Loucy (cell line): ENCODE measurements at regions not wholly inside any gene's neighbourhood (a gene's known extent, or its start where the extent isn't known, plus 50 kb on each side); places are given as distances from the start of the nearest gene placed in this dataset.

Experiments
- H2AFZ ChIP-seq: fragments of 200-600 bp; sonication (generic); 2 replicates; pipeline ENCODE4 v1.6.0; 2016; ENCODE audit warnings: antibody characterized with exemption, mild to moderate bottlenecking, low read length, moderate library complexity
- H3F3A ChIP-seq: fragments of 200-600 bp; 2 replicates; pipeline ENCODE4 v1.6.0; 2016; ENCODE audit warnings: antibody characterized with exemption, low read depth, mild to moderate bottlenecking
- H3K27me3 ChIP-seq: fragments of 200-600 bp; sonication (generic); 2 replicates; pipeline ENCODE4 v1.6.1; 2014; ENCODE audit warnings: low read length, mild to moderate bottlenecking; ENCODE audit not compliant: insufficient read depth, poor library complexity, severe bottlenecking
- H3K36me3 ChIP-seq: fragments of 200-600 bp; sonication (generic); 2 replicates; pipeline ENCODE4 v1.6.1; 2016; ENCODE audit warnings: low read length; ENCODE audit not compliant: insufficient read depth
- H3K4me1 ChIP-seq: fragments of 200-600 bp; sonication (generic); 2 replicates; pipeline ENCODE4 v1.5.1; 2014; ENCODE audit warnings: low read length, mild to moderate bottlenecking; ENCODE audit not compliant: insufficient read depth, poor library complexity, severe bottlenecking
- H3K4me2 ChIP-seq: fragments of 200-600 bp; sonication (generic); 2 replicates; pipeline ENCODE4 v1.6.0; 2014; ENCODE audit warnings: antibody characterized with exemption, low read length, low read depth, mild to moderate bottlenecking; ENCODE audit not compliant: poor library complexity, severe bottlenecking
- H3K4me3 ChIP-seq: fragments of 200-600 bp; sonication (generic); 2 replicates; pipeline ENCODE4 v1.5.1; 2014; ENCODE audit warnings: low read length, mild to moderate bottlenecking, mixed read lengths; ENCODE audit not compliant: poor library complexity, severe bottlenecking
- H3K79me2 ChIP-seq: fragments of 200-600 bp; sonication (generic); 2 replicates; pipeline ENCODE4 v1.6.1; 2014; ENCODE audit warnings: low read length; ENCODE audit not compliant: insufficient read depth
- H3K9ac ChIP-seq: fragments of 200-600 bp; sonication (generic); 2 replicates; pipeline ENCODE4 v1.6.0; 2014; ENCODE audit warnings: mild to moderate bottlenecking, low read depth, low read length, moderate library complexity; ENCODE audit not compliant: poor library complexity, severe bottlenecking
- H3K9me2 ChIP-seq: fragments of 200-600 bp; sonication (generic); replicated peaks from 2 replicates; pipeline ENCODE4 v1.6.1; 2016; ENCODE audit warnings: low read depth, low read length, mixed read lengths
- H3K9me3 ChIP-seq: fragments of 200-600 bp; sonication (generic); 2 replicates; pipeline ENCODE4 v1.6.1; 2014; ENCODE audit warnings: mild to moderate bottlenecking, antibody characterized with exemption, low read length, low read depth; ENCODE audit not compliant: insufficient read depth
- H4K20me1 ChIP-seq: fragments of 200-600 bp; sonication (generic); 2 replicates; pipeline ENCODE4 v1.6.0; 2014; ENCODE audit warnings: antibody characterized with exemption, low read length, mild to moderate bottlenecking; ENCODE audit not compliant: insufficient read depth, poor library complexity, severe bottlenecking
- EZH2phosphoT487 ChIP-seq: fragments of 200-600 bp; IDR thresholded peaks from 2 replicates; pipeline ENCODE4 v1.6.1; 2018; ENCODE audit warnings: antibody characterized with exemption, mild to moderate bottlenecking, moderate library complexity, borderline replicate concordance
- TF ChIP-seq, protein P1 (sequence below): fragments of 200-600 bp; sonication (generic); conservative IDR thresholded peaks from 2 replicates; pipeline ENCODE4 v1.5.1; 2014; ENCODE audit warnings: mild to moderate bottlenecking, antibody characterized with exemption, low read length

DNA sequence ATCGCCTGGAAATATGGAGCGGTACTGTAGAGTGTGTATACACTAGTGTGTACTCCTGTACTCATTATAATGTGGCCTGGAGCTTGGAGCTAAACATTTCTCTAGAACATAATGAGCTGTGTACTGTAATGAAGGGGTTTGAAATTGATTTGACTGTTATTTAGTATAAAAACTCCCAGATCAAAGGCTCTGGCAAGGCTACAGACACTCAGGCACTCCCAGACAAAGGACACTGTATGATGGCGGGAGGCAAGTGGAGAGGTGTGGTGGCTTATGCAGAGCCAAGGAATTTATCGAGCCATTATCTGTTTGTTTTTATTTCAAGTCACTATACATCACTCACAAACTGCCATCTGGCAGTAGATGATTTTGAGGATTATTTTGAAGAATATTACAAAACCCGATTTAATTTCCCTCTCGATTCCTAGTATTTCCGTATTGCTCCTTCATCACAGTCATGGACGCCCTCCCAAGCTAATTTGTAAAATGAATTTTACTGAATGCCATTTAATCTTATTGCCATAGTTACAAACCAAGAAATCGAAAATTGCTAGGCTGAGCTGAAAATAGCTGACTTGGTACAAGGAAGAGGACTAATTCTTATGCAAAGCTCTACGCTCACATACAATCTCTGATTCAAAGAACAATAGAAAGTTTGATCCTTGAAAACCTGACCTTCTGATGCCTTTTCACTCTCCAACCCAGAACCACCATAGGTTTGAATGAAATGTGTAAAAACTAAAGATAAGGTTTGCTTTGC lies 240.2 kb upstream of the SEMA6A start:
- Histone ChIP-seq H2AFZ (no peak overlapping the region), H3K27me3 (no peaks in the 10 kb centered on the region)

DNA sequence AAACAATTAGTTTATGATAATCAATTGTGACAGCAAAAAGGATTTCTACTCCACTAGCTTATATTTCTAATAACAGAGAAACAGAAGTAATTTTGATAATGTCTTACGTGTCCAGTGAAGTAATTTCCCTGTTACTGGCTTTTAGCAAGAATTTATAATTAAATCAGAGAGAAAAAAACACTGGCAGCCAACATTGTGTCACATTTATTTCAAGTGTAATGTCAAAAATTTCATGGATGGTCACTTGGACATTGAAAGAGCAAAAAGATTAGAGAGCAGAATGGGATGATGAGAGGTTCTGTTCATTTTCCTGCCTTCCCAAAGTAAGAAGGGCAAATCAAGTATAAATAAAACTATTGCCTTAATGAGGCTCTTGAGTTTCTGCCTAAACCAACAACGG lies 239.3 kb upstream of the SEMA6A start:
- TF ChIP-seq, protein P1, sequence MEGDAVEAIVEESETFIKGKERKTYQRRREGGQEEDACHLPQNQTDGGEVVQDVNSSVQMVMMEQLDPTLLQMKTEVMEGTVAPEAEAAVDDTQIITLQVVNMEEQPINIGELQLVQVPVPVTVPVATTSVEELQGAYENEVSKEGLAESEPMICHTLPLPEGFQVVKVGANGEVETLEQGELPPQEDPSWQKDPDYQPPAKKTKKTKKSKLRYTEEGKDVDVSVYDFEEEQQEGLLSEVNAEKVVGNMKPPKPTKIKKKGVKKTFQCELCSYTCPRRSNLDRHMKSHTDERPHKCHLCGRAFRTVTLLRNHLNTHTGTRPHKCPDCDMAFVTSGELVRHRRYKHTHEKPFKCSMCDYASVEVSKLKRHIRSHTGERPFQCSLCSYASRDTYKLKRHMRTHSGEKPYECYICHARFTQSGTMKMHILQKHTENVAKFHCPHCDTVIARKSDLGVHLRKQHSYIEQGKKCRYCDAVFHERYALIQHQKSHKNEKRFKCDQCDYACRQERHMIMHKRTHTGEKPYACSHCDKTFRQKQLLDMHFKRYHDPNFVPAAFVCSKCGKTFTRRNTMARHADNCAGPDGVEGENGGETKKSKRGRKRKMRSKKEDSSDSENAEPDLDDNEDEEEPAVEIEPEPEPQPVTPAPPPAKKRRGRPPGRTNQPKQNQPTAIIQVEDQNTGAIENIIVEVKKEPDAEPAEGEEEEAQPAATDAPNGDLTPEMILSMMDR: no peak
- no peak for TF ChIP-seq EZH2phosphoT487
- H3K9me2 ChIP-seq: no peaks in the 10 kb centered on the region

More for the DNA sequence above, 240.2 kb upstream of the SEMA6A start:
- Histone ChIP-seq H3K9ac (no peak overlapping the region), H4K20me1 (no peaks in the 10 kb centered on the region), H3K9me2 (no peaks in the 10 kb centered on the region), H3K4me1 (no peaks in the 10 kb centered on the region), H3F3A (no peaks in the 10 kb centered on the region), H3K9me3 (no peaks in the 10 kb centered on the region), H3K36me3 (no peaks in the 10 kb centered on the region), H3K79me2 (no peaks in the 10 kb centered on the region), H3K4me3 (no peak overlapping the region), H3K4me2 (no peak overlapping the region)
- TF ChIP-seq, protein P1: no peak
- TF ChIP-seq EZH2phosphoT487: no peak

DNA sequence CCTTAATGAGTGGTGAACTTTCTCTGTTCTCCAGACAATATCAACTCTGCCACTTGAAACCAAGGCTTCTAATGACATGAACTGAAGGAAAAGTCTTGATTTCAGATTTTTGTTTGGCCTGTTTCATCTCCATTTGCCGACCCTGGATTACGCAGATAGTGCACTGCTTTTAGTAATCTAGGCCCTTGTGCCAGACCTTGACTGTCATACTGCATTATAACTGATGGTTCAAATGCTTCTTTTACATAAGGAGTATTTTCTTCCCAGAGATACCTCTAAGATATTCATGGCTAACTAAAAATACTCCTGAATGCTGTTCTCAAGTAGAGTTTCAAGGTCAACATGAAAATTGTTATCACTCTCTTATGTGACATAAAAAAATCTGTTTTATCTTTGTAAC lies 238.7 kb upstream of the SEMA6A start:
- no peaks in the 10 kb centered on the region for H3K36me3 ChIP-seq
- TF ChIP-seq, protein P1: no peak
- no peak for TF ChIP-seq EZH2phosphoT487
- H3K79me2 ChIP-seq: no peaks in the 10 kb centered on the region
- no peak overlapping the region for H3K4me3 ChIP-seq
- no peaks in the 10 kb centered on the region for H3K9me3 ChIP-seq
- H3K27me3 ChIP-seq: no peaks in the 10 kb centered on the region
- no peak overlapping the region for H2AFZ ChIP-seq
- H4K20me1 ChIP-seq: no peaks in the 10 kb centered on the region
- no peak overlapping the region for H3K9ac ChIP-seq
- no peak overlapping the region for H3K4me2 ChIP-seq
- H3F3A ChIP-seq: no peaks in the 10 kb centered on the region
- H3K4me1 ChIP-seq: no peaks in the 10 kb centered on the region
- H3K9me2 ChIP-seq: no peaks in the 10 kb centered on the region

More for the DNA sequence above, 239.3 kb upstream of the SEMA6A start:
- no peak overlapping the region for H2AFZ ChIP-seq
- no peak overlapping the region for H3K9ac ChIP-seq
- H3K27me3 ChIP-seq: no peaks in the 10 kb centered on the region
- no peaks in the 10 kb centered on the region for H3F3A ChIP-seq
- H3K4me3 ChIP-seq: no peak overlapping the region
- no peaks in the 10 kb centered on the region for H3K9me3 ChIP-seq
- no peaks in the 10 kb centered on the region for H3K79me2 ChIP-seq
- H4K20me1 ChIP-seq: no peaks in the 10 kb centered on the region
- no peak overlapping the region for H3K4me2 ChIP-seq
- H3K36me3 ChIP-seq: no peaks in the 10 kb centered on the region
- no peaks in the 10 kb centered on the region for H3K4me1 ChIP-seq
